ENCODE measurements at regions not wholly inside any gene's neighbourhood (a gene's known extent, or its start where the extent isn't known, plus 50 kb on each side); places are given as distances from the start of the nearest gene placed in this dataset.

DNA sequence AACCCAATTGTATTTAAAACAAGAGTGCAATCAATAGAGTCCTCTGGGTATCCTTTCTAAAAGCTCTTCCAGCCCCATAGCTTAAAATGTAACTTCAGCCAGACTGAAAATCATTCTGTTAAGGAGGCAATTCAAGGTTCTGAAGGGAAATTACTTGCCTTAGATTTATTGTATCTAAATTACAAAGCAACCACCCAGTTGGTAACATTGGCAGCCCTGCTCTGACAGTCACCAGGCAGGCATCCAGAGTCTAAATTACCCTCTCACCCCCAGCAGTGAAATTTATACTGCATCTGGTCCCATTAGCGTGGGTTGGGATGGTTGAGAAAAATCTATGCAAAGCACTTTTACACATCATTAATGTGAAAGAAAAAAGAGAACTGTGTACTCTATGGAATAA is 514.7 kb downstream of the MTRR start:
- TF ChIP-seq YY1 (IDR thresholded peaks at IDR 0.05; ENCODE audit: insufficient read depth, insufficient read length) (no peak), ZNF274 (IDR thresholded peaks at IDR 0.05; ENCODE audit: low read depth, low read length) (no peak)
